Stimulated activated CD4-positive, alpha-beta T cell treated with anti-CD3 and anti-CD28 coated beads, Interleukin-2, amount 100 ng/mL, for 24 hours (primary cell): ENCODE measurements at regions not wholly inside any gene's neighbourhood (a gene's known extent, or its start where the extent isn't known, plus 50 kb on each side); places are given as distances from the start of the nearest gene placed in this dataset.

Experiments
- DNase-seq, 2 donors: peaks; one replicate each; pipeline ENCODE4 v3.0.0-alpha.2; 2020

DNA sequence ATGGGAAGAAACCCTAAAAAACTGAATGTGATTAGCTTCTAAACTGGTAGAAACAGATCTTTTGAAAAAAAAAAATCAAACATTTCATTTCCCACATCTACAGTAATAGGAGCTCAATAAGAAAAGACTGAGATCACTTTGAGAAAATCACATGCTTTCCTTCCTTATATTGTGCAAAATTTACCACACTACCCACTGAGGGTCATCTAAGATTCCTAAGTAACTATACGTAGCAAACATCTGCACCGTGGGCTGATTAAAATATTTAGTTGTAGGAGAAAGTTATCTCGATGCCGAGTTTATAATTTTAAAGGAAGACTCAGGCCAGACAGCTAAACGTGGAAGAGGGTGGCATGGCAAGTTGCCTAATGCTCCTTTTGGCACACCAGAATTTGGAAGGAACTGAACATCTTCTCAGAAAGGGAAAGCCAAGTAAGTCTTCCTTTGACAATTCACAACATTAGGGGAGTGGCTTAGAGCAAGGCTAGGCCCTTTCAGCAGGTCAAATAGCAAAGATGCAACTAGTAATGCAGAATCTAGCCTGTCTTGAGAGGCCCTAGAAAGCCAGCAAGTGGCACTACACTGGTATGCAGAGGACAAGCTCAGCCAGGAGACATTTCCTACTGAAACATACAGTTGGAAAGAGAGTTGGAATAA lies 128.0 kb downstream of the TMA16 start:
- DNase-seq: no peak

DNA sequence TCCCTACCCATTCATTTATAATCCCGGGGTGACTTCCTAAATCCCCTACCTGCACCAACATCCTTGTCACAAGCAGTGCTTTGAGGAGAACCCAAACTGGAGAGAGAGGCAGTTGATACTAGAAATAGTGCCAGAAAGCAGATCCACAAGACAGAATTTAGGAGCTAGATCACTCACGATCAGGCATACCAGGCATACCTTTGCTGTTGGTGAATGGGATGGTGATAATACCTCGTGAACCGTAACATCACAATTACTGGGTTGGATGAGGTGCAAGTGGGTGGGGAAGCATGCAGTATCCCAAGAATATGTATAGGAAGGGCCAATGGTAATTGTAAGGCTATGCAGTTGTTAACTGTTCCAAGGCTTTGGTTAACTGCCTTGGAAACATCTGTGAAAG lies 129.3 kb downstream of the TMA16 start:
- no peak for DNase-seq

DNA sequence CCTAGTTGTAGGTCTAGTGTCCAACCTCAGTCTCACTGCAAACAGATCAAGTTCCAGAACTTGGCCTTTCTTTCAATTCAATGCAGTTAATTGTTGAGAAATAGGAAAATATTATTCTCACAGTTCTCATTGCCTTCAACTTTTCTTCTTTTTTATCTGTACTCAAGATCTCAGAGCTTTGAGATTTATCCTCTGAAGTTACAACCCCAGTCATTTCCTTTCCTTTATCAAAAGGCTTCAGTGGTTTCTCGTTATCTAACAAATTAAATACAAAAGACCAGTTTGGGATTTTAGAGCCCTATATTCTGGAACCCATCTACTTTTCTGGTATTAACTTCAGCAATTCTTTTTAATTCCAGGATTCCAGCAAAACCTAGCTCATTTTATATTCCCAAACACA lies 130.2 kb downstream of the TMA16 start:
- DNase-seq: no peak

DNA sequence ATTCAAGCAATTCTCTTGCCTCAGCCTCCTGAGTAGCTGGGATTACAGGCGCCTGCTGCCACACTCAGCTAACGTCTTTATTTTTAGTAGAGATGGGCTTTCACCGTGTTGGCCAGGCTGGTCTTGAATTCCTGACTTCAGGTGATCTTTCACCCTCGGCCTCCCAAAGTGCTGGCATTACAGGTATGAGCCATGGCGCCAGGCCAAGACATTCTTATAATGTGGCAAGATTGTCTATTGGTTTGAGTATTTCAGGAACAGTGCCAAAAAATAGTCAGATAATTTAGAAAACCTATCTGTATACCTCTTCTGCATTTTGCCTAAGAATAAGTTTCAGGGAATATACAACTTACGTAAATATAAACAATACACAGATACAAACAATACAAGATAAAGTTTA lies 136.8 kb downstream of the TMA16 start:
- DNase-seq: no peak

DNA sequence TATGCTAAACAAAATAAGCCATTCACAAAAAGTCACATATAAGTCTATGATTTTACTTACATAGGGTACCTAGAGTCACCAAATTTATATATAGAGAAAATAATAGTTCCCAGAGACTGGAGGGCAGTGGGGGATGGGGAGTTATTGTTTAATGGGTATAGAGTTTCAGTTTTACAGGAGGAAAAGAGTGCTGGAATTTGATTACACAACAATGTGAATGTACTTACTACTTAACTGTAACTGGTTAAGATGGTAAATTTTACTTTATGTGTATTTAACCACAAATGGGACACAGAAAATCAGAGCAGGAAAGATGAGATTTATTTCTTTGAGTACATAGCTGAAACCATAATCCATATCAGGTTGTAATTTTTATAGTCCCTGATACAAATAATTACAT lies 144.4 kb downstream of the TMA16 start:
- DNase-seq: no peak

DNA sequence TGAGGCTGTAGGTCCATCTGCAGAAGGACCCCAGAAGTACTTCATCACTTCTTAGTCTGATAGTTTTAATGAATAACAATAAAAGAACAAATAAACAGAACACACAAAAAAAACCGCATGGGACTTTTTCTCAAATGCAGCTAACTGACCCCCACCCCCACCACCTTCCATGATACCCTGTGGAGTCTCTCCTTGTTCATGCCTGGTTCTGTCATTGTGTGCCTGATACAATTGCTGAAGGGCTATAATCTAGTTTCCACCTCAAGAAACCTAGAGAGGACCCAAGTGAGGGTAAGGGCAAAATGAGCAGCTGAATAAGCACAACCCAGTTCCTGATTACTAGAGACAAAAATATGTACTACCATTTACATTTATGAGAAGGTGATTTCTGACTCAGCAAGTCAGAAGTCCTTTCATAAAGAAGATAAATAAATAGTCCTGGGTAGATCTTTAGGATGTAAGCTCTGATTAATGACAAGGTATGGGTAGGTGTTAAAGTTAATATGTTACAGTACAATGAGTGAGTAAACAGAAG lies 155.1 kb downstream of the TMA16 start:
- DNase-seq: no peak

DNA sequence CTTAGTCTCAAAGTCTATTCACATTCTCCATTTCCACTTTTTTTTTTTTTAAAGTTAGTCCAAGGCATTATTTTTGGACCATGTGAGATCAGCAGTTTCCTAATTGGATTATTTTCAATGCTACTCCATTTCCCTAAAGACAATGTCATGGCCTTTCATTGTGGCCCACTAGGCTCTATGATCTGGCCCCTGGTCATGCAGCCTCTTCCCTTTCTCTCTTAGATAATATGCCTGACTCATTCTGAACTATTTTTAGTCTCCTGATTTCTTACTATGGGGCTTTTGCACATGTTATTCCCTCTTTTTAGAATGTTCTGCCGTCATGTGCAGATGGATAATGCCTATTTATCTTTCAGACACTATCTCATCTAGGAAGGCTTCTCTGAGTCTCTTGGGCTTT lies 157.3 kb downstream of the TMA16 start:
- DNase-seq: no peak

DNA sequence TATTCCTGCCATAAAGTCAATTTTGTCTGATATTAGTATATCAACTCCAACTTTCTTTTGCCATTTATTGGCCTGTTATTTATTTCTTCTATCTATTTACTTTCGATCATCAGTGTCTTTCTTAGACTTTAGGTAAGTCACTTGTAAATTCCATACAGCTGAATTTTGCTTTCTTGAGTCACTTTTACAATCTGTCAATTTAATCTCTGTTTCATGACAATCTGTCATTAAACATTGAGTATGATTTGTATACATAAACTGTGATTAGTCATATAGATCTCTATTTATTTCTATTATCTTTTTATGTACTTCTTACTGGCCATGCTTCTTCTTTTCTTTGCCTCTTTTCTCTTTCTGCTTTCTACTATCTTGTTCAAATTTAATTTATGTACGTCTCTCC lies 160.1 kb downstream of the TMA16 start:
- DNase-seq: no peak

DNA sequence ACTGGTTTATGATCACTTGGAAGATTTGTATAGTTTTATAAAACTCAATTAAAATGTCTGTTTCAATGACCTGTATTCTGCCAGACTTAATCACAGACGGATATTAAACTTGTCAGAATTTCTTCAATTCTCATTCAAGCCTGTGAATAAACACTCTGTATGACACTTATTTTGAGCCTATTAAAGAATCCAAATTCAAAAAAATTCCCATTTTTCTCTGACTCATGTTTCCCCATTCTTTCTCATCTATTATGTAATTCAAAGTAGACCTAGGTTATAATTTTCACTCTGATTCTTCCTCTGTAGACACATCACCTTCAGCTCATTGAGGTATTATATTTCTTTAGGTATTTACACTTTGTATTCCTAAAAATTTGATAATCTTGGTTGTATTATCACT lies 166.1 kb downstream of the TMA16 start:
- DNase-seq: no peak

DNA sequence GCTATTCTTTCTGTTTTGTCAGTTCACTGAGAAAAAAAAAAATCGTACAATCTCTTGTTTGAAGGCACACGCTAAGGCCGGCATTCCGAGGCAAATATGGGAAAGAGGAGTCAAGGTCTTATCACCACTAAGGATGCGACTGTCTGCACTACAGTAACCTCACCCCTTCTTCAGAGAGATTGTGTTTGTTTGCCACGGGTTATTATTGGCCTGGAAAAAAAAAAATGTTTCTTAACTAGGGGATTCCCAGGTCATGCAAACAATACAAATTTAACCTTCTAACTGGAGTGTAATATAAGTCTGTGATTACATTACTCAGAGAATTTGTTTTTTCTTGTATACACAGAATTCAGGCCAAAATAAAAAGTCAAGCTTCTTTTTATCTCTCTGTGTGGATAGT lies 168.3 kb downstream of the TMA16 start:
- DNase-seq: no peak

DNA sequence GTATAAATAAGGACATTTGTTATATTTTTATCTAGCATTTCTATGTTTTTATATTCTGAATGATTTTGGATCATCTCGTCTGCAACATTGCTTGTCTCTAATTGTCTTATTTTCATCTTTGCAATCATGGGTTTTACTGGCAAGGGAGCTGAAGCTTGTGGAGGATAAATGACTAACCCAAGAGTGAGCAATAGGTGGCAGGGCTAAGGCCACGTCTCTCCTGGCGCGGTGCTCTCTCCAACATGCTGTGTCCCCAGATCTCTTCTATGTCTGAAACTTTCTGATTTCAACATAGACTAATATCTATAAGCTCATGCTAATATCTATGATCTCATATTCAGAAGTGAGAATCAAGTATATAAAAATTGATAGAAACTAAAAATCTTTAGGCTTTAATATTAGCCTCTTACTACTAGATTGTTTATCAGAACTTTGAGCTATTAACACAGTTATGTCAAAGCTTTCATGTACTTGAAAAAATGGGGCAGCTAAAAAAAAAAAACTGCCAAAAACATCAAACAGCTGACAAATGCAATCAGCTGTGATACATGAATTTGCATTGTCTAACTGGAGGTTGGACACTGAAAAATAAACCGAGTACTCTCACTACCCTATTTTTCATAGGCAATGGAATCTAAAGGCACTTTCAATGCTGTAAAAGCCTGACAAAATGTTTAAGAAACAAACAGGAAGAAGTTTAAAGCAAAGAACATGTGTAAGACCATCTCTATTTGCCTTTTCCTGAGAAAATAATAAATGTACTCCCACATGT lies 169.2 kb downstream of the TMA16 start:
- no peak for DNase-seq

DNA sequence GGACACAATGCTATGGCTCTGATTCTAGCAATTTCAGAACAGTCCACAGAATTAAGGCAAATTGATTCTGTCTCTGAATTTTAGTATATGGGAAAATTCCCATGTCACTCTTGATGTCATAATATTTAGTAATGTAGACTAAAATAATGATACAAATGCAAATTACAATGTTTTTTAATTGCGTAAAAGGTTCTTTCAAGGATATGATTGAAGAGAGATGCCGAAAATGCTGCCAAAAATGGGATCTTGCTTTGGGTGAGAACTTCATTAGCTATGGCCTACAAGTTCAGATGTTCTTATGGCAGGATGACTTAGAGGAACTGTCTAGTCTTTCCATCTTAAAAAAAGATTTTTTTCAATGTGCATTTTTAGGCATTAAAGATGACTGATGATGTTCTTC lies 170.6 kb downstream of the TMA16 start:
- DNase-seq: no peak

DNA sequence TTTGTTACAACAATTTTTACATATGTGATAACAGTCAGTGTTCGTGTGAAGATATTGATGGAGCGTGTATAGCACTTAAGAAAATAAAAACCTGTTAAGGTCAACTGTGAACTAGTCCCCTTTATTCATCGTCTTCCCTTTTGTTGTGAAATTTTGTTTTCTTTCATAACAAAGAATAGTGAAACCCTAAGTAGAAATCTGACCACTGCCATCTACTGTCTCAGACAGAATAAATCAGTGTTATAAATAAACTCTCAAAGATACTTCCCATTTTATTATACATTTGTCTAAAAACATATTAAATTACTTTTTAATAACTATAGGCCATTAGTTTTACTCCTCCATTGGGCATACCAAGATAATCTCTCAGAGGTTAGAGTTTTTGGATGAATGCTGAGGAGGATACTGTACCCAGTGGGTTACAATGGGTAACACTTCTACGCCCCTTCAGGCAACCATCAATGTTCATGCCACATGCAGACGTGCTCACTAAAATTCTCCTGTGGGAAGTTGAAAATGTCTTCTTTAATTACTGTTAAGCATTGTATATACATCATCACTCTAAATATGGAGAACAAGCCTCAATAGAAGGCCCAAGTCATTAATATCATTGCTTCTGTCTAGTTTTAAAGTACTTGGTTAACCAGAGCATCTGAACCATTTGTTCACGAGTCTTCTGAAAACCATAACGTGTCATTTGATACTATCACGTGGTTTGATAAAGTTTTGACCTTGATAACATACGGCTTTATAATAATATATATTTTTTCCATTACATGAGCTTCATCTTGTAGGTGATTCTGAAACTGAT lies 171.2 kb downstream of the TMA16 start:
- no peak for DNase-seq

DNA sequence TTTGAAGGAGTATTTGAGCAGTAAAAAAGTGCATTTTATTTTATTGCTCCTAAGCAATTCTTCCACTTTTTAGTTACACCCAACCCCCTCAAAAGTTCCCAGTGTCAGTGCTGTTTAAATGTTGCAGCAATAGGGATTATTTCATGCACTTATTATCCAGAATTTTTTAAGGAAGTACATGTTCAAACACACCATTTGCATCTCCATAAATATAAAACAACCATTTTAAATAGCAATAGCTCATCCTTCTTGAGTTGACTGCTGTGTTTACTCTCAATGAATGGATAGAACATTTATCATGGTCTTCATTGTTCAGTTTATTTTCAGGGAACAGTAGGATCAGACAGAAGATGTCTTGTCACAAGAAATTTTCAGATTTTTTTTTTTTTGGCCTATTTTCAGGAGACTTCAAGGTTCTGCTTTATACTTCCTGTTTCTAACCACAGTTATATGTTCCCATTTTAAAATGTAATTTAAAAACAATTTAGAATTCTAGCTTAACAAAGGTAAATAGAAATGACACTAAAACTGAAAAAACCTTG lies 171.9 kb downstream of the TMA16 start:
- no peak for DNase-seq

DNA sequence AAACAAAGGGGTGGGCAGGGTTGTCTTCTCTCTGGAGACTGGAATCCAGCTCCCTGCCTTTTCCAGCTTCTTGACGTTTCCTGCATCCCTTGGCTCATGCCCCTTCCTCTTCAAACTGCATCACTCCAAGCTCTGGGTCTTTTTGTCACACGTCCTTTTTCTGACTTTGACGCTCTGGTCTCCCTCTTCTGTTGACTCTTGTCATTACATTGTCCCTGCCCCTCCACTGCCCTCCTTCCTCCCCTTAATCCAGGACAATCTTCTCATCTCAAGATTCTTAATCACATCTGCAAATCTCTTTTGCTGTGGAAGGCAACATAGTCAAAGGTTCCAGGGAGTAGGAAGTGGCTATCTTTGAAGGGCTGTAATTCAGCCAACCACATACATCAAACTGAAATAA lies 178.3 kb downstream of the TMA16 start:
- DNase-seq: no peak

DNA sequence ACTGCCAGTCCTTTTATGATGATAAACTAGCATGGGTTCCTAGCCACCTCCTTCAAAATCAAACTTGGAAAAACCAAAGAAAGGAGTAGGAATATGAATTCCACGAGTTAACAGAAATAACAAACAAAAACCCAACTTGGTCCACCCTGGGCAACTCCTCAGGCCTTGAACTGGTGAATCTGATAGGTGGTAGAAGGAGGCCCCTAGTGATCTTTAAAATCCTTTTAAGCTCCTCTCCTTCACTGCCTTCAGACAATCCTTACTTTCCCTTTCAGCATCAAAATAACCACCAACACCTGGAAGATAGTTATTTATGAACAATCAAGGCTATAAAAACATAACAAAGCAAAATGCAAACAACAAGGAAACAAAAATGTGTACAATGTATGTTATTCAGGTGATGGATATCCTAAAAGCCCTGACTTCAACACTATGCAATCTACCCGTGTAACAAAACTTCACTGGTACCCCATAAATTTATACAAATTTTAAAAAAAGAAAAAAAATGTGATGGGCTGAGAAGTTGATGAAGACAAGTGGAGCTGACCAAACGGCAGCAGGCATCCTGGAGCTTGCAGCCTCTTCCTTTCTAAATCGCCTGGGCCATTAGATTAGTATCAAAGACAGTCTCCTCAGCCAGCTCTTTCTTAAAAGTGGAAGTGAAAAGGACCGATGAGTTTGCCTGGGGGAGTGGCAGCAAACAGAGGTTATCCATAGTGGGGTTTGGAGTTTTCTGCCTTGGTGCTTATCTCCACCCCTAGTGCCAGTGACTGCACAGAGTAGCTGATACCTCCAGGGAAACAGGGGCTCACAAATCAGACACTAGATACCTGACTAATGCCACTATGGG lies 179.6 kb downstream of the TMA16 start:
- DNase-seq: no peak

DNA sequence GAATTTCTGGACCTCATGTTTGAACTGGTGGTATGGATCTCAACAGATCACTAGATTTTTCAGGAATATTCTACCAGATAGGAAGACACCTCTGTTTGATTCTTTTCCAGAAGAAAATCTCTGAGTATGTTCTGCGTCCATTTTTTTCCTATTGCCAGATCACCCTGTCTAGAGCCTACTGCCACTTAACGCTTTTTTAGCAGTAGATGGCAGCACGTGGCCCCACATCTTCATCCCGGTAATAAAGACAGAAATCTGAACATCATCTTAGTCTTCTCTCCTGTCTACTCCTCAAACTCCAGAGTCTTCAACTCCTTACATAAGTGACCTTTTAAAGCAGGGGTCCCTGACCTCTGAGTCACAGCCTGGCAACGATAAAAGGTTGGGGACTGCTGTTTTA lies 184.7 kb downstream of the TMA16 start:
- no peak for DNase-seq

DNA sequence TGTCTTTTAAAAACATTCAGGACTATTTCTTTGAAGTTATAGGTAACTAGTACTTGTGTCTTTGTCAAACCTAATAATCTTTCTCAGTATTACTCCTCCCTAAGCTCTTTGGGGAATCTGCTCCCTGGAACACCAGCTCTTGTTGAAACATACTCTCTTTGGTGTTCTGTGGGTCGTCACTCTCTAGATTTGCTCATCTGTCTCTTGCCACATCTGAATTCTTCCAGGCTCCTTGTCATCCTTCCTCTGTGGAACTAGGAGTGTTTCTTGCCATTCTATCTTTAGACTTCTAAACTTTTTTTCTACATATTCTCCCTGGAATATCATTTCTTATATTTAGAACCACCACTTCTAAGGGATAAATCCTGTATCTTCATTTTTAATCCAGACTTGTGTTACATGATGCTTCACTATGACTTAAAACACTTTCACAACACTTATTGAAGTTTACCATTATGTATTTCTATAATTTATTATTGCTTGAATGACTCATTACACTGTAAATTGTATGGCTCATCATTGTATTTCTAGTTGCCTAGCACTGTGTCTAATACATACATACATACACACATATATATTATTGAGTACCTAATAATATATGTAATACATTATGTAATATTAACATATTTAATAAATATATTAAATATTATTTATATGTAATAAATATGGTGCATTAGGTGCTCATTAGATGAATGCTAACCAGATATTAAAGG lies 186.1 kb downstream of the TMA16 start:
- no peak for DNase-seq

DNA sequence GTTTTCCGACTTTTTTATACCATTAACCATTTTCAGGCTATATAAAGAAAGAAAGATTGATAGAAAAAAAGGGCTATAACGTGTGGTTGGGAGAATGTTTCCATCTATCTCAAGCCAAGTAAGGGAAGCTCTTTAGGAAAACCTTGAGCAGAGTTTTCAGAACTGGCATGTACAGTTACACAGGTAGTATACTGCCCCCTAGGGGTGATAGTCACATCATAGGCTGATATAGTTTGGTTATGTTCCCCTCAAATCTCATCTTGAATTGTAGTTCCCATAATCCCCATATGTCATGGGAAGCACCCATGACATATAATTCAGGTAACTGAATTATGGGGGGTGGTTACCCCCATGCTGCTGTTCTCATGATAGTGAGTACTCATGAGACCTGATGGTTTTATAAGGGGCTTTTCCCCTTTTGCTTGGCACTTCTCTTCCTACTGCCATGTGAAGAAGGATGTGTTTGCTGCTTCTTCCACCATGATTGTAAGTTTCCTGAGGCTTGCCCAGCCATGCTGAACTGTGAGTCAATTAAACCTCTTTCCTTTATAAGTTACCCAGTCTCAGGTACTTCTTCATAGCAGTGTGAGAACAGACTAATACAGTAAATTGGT lies 186.8 kb downstream of the TMA16 start:
- peak in 1 of 2 donors; percentile 19 for DNase-seq

DNA sequence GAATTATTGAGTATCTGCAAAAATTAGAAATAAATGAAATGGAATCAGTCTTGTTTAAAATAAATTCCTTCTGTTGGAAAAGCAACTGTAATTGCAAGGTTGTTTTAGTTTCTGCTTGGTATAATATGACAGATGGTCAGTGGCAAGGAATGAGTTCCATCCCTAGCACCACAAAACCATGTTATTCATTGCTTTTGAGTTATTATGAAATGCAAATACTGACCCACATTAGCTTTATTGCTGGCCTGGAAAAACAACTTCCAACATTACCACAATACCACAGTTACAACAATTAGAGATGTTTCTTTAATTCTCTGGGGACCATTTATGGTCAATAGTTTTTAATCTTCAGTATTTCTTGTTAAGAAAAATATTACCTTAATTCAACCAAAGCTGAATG lies 194.4 kb downstream of the TMA16 start:
- no peak for DNase-seq

DNA sequence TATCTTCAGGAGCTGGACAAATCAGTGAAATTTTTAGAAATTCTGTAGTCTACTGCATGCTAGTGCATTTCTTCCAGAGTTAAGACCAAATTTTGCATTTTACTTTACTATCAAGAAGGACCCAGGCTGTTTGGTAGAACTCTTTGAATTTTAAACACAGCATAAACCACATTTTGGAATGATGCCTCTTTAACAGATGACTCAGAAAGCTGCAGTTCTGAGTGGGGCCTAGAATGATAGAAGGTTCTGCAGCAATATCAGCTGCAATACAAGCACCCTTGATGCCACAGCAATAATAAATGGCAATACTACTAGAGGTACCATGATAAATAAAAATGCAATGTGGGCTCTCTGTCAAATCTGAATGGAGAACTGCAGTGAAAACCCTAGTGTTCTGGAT lies 198.7 kb downstream of the TMA16 start:
- DNase-seq: no peak
